Pulmonary artery endothelial cell (primary cell): ENCODE measurements at regions not wholly inside any gene's neighbourhood (a gene's known extent, or its start where the extent isn't known, plus 50 kb on each side); places are given as distances from the start of the nearest gene placed in this dataset.

Source experiments
- DNase-seq: peaks from one replicate; pipeline ENCODE4 v3.0.0-alpha.2; 2011; ENCODE audit warnings: low read depth, low spot score

GRCh38 chr1:29890201-29890959, 654.1 kb downstream of the PTPRU start:
- DNase-seq, result no peak

GRCh38 chr1:29889776-29890175, 653.5 kb downstream of the PTPRU start:
- DNase-seq, result no peak

GRCh38 chr1:29884740-29885139, 648.4 kb downstream of the PTPRU start:
- no peak for DNase-seq

GRCh38 chr1:29883986-29884385, 647.7 kb downstream of the PTPRU start:
- DNase-seq, result no peak

- no peak for DNase-seq
These were observed 647.1 kb downstream of the PTPRU start for GRCh38 chr1:29883411-29883832.

GRCh38 chr1:29880556-29880955, 644.2 kb downstream of the PTPRU start:
- DNase-seq, result no peak

GRCh38 chr1:29879217-29879616, 642.9 kb downstream of the PTPRU start:
- no peak for DNase-seq

- DNase-seq, result no peak
These were observed 642.2 kb downstream of the PTPRU start for GRCh38 chr1:29878501-29878900.

- DNase-seq, result no peak
These were observed 640.6 kb downstream of the PTPRU start for GRCh38 chr1:29876902-29877301.

GRCh38 chr1:29876441-29876840, 640.1 kb downstream of the PTPRU start:
- DNase-seq, result no peak

- peak; percentile 91 for DNase-seq
These were observed 639.3 kb downstream of the PTPRU start for GRCh38 chr1:29875557-29876028.

- DNase-seq, result no peak
These were observed 634.3 kb downstream of the PTPRU start for GRCh38 chr1:29870621-29871020.

GRCh38 chr1:29869802-29870201, 633.5 kb downstream of the PTPRU start:
- no peak for DNase-seq

- no peak for DNase-seq
These were observed 632.6 kb downstream of the PTPRU start for GRCh38 chr1:29868944-29869343.

GRCh38 chr1:29868096-29868495, 631.8 kb downstream of the PTPRU start:
- DNase-seq, result no peak

GRCh38 chr1:29865051-29865450, 628.7 kb downstream of the PTPRU start:
- DNase-seq, result no peak

- no peak for DNase-seq
These were observed 628.2 kb downstream of the PTPRU start for GRCh38 chr1:29864431-29865022.

GRCh38 chr1:29861922-29862321, 625.6 kb downstream of the PTPRU start:
- DNase-seq, result no peak

- DNase-seq, result no peak
These were observed 625.1 kb downstream of the PTPRU start for GRCh38 chr1:29861446-29861845.

GRCh38 chr1:29860681-29861080, 624.4 kb downstream of the PTPRU start:
- DNase-seq, result no peak

GRCh38 chr1:29860056-29860455, 623.7 kb downstream of the PTPRU start:
- DNase-seq, result no peak

GRCh38 chr1:29859126-29859525, 622.8 kb downstream of the PTPRU start:
- DNase-seq, result no peak

GRCh38 chr1:29858646-29859045, 622.3 kb downstream of the PTPRU start:
- DNase-seq, result no peak
